H9 (cell line): ENCODE measurements at regions not wholly inside any gene's neighbourhood (a gene's known extent, or its start where the extent isn't known, plus 50 kb on each side); places are given as distances from the start of the nearest gene placed in this dataset.

ENCODE experiments used
- DNase-seq: peaks from one replicate; pipeline ENCODE4 v3.0.0-alpha.2; 2017
- H2AFZ ChIP-seq: one replicate; pipeline ENCODE4 v1.6.1; 2013; ENCODE audit warnings: mild to moderate bottlenecking, low read length, control low read depth, moderate library complexity
- H2AK5ac ChIP-seq: 2 replicates; pipeline ENCODE4 v1.6.1; 2013; ENCODE audit warnings: low read length, control low read depth, mixed read lengths; ENCODE audit not compliant: insufficient read length
- H2BK120ac ChIP-seq: one replicate; pipeline ENCODE4 v1.6.1; 2013; ENCODE audit warnings: low read depth, mild to moderate bottlenecking, low read length, control low read depth, inconsistent platforms; ENCODE audit not compliant: poor library complexity, severe bottlenecking
- H2BK12ac ChIP-seq: 2 replicates; pipeline ENCODE4 v1.6.1; 2013; ENCODE audit warnings: low read length, control low read depth, mixed read lengths, low read depth; ENCODE audit not compliant: insufficient read length
- H2BK15ac ChIP-seq: 2 replicates; pipeline ENCODE4 v1.6.1; 2013; ENCODE audit warnings: low read depth, low read length, control low read depth
- H2BK20ac ChIP-seq: one replicate; pipeline ENCODE4 v1.6.1; 2013; ENCODE audit warnings: low read depth, mild to moderate bottlenecking, low read length, control low read depth, inconsistent platforms; ENCODE audit not compliant: poor library complexity, severe bottlenecking
- H2BK5ac ChIP-seq: 2 replicates; pipeline ENCODE4 v1.6.1; 2013; ENCODE audit warnings: low read length, control low read depth, mixed read lengths; ENCODE audit not compliant: insufficient read length
- H3K14ac ChIP-seq: 2 replicates; pipeline ENCODE4 v1.6.1; 2013; ENCODE audit warnings: low read length, control low read depth; ENCODE audit not compliant: insufficient read depth
- H3K18ac ChIP-seq: 2 replicates; pipeline ENCODE4 v1.6.1; 2013; ENCODE audit warnings: low read depth, mild to moderate bottlenecking, mixed read lengths, low read length, control low read depth; ENCODE audit not compliant: insufficient read length
- H3K23ac ChIP-seq: 2 replicates; pipeline ENCODE4 v1.6.1; 2013; ENCODE audit warnings: low read length, control low read depth, mixed read lengths, low read depth; ENCODE audit not compliant: insufficient read length
- H3K23me2 ChIP-seq: 2 replicates; pipeline ENCODE4 v1.6.1; 2013; ENCODE audit warnings: low read depth, mild to moderate bottlenecking, mixed read lengths, low read length, control low read depth; ENCODE audit not compliant: insufficient read length, poor library complexity, severe bottlenecking
- H3K27ac ChIP-seq: 2 replicates; pipeline ENCODE4 v1.5.1; 2013; ENCODE audit warnings: low read length, control low read depth, mixed read lengths, low read depth; ENCODE audit not compliant: insufficient read length
- H3K27me3 ChIP-seq: 2 replicates; pipeline ENCODE4 v1.6.1; 2013; ENCODE audit warnings: low read length, control low read depth, inconsistent platforms; ENCODE audit not compliant: insufficient read depth
- H3K4ac ChIP-seq: 2 replicates; pipeline ENCODE4 v1.6.1; 2013; ENCODE audit warnings: low read depth, mild to moderate bottlenecking, control low read depth, inconsistent platforms, low read length, moderate library complexity
- H3K4me1 ChIP-seq: 2 replicates; pipeline ENCODE4 v1.6.1; 2013; ENCODE audit warnings: low read length, control low read depth, inconsistent platforms; ENCODE audit not compliant: insufficient read depth
- H3K4me2 ChIP-seq: 2 replicates; pipeline ENCODE4 v1.6.1; 2013; ENCODE audit warnings: low read length, control low read depth, mixed read lengths; ENCODE audit not compliant: insufficient read length, insufficient read depth
- H3K56ac ChIP-seq: 2 replicates; pipeline ENCODE4 v1.6.1; 2013; ENCODE audit warnings: low read depth, mild to moderate bottlenecking, mixed read lengths, low read length, control low read depth; ENCODE audit not compliant: insufficient read length
- H3K79me1 ChIP-seq: 2 replicates; pipeline ENCODE4 v1.6.1; 2013; ENCODE audit warnings: low read depth, mild to moderate bottlenecking, moderate library complexity, low read length, control low read depth, inconsistent platforms; ENCODE audit not compliant: insufficient read depth, poor library complexity, severe bottlenecking
- H3K79me2 ChIP-seq: 2 replicates; pipeline ENCODE4 v1.6.1; 2013; ENCODE audit warnings: low read length, control low read depth, inconsistent platforms; ENCODE audit not compliant: insufficient read depth
- H3K9ac ChIP-seq: 2 replicates; pipeline ENCODE4 v1.6.1; 2013; ENCODE audit warnings: low read length, control low read depth, mixed read lengths; ENCODE audit not compliant: insufficient read length; ENCODE audit errors: extremely low read depth
- H3K9me3 ChIP-seq: one replicate; pipeline ENCODE4 v1.6.1; 2013; ENCODE audit warnings: low read depth, low read length, inconsistent platforms; ENCODE audit not compliant: control insufficient read depth
- H3T11ph ChIP-seq: one replicate; pipeline ENCODE4 v1.6.1; 2013; ENCODE audit warnings: mild to moderate bottlenecking, low read length, control low read depth, inconsistent platforms
- H4K20me1 ChIP-seq: one replicate; pipeline ENCODE4 v1.6.1; 2013; ENCODE audit not compliant: control insufficient read depth, insufficient read length, insufficient read depth
- H4K5ac ChIP-seq: 2 replicates; pipeline ENCODE4 v1.6.1; 2013; ENCODE audit warnings: low read depth, mild to moderate bottlenecking, mixed read lengths, low read length, control low read depth; ENCODE audit not compliant: insufficient read length
- H4K8ac ChIP-seq: replicated peaks from 2 replicates; pipeline ENCODE4 v1.6.1; 2013; ENCODE audit warnings: low read length, control low read depth, mixed read lengths, low read depth; ENCODE audit not compliant: insufficient read length
- H4K91ac ChIP-seq: 2 replicates; pipeline ENCODE4 v1.6.1; 2013; ENCODE audit warnings: low read depth, mild to moderate bottlenecking, moderate library complexity, mixed read lengths, low read length, control low read depth; ENCODE audit not compliant: insufficient read length
- H3K27ac Mint-ChIP-seq, 3 experiments: 2 replicates in 2 of 3; 3 replicates in 1 of 3; pipeline ENCODE4 v1.8.0; 2020 to 2021; ENCODE audit warnings: mixed read lengths in 3 of 3, mild to moderate bottlenecking in 1 of 3, moderate library complexity in 1 of 3
- H3K27me3 Mint-ChIP-seq: 2 replicates; pipeline ENCODE4 v1.8.0; 2021; ENCODE audit warnings: low read depth, mild to moderate bottlenecking, moderate library complexity, mixed read lengths
- H3K36me3 Mint-ChIP-seq, 3 experiments: 2 replicates in 2 of 3; 3 replicates in 1 of 3; pipeline ENCODE4 v1.8.0; 2020 to 2021; ENCODE audit warnings: low read depth in 3 of 3, mixed read lengths in 3 of 3; ENCODE audit not compliant: insufficient read depth in 1 of 3
- H3K4me1 Mint-ChIP-seq, 2 experiments: 2 replicates each; pipeline ENCODE4 v1.8.0; 2020; ENCODE audit warnings: mixed read lengths in 2 of 2
- H3K4me3 Mint-ChIP-seq, 2 experiments: 2 replicates in 1 of 2; 3 replicates in 1 of 2; pipeline ENCODE4 v1.8.0; 2020 to 2021; ENCODE audit warnings: mild to moderate bottlenecking in 2 of 2, mixed read lengths in 2 of 2, moderate library complexity in 1 of 2
- H3K9me3 Mint-ChIP-seq, 2 experiments: 2 replicates in 1 of 2; 3 replicates in 1 of 2; pipeline ENCODE4 v1.8.0; 2020; ENCODE audit warnings: mild to moderate bottlenecking in 2 of 2, mixed read lengths in 2 of 2, moderate library complexity in 1 of 2
- WGBS: extraction: QIAGEN DNeasy Blood & Tissue Kit; methylation state at CpG from one replicate; pipeline ENCODE4 v1.1.7; 2013; ENCODE audit warnings: missing lambda C conversion rate, low lambda C conversion rate, mixed read lengths; ENCODE audit not compliant: insufficient read length; ENCODE audit errors: extremely low coverage; 5-methylcytosine and 5-hydroxymethylcytosine counted together
- TF ChIP-seq, protein P1 (sequence below): fragments of 200-600 bp; sonication (generic); conservative IDR thresholded peaks from 3 replicates; pipeline ENCODE4 v1.8.0; 2021; ENCODE audit warnings: antibody characterized with exemption, mild to moderate bottlenecking

DNA sequence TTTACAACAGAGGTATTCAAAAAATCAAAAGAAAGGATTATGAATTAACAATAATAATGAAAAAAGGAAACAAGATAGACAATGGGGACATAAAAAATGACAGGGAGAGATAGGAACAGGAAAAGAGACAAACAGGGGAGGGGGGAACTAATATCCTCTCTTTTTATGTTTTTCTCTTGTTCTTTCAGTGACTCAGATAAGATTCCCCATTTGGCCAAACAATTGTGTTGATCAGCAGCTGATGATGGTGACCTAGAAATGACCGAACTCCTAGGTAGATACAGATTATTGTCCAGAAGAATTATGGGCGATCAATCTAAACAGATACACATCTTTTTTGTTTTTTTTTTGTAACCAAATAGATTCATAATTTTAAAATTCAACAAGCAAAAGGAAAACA, 1277.2 kb upstream of the FLRT2 start:
- H3K9me3 ChIP-seq = no peaks in the 10 kb centered on the region
- H2BK20ac ChIP-seq = no peak overlapping the region
- no peak overlapping the region for H3T11ph ChIP-seq
- no peak overlapping the region for H3K4me2 ChIP-seq
- Mint-ChIP-seq H3K27me3 (no peaks in the 10 kb centered on the region), H3K36me3 (no peaks in the 10 kb centered on the region), H3K4me3 (no peak overlapping the region), H3K4me1 (peaks cover 33 to 35% of the 10 kb centered on the region in 2 experiments), H3K27ac (peak overlapping the region in 1 of 3 experiments; percentile 34; a peak in 1 of 7 replicates), H3K9me3 (no peaks in the 10 kb centered on the region)
- no peak overlapping the region for H2BK15ac ChIP-seq
- H3K56ac ChIP-seq = no peak overlapping the region
- WGBS = no CpG with 5 or more reads among the region's 2 CpGs
- no peak overlapping the region for H4K5ac ChIP-seq
- H2BK12ac ChIP-seq = no peak overlapping the region
- H2AFZ ChIP-seq = no peak overlapping the region
- no peaks in the 10 kb centered on the region for H3K27me3 ChIP-seq
- no peaks in the 10 kb centered on the region for H3K4me1 ChIP-seq
- H3K18ac ChIP-seq = no peak overlapping the region
- no peak overlapping the region for H3K27ac ChIP-seq
- H3K23me2 ChIP-seq = no peaks in the 10 kb centered on the region
- no peak for DNase-seq
- no peaks in the 10 kb centered on the region for H4K20me1 ChIP-seq
- TF ChIP-seq, protein P1, sequence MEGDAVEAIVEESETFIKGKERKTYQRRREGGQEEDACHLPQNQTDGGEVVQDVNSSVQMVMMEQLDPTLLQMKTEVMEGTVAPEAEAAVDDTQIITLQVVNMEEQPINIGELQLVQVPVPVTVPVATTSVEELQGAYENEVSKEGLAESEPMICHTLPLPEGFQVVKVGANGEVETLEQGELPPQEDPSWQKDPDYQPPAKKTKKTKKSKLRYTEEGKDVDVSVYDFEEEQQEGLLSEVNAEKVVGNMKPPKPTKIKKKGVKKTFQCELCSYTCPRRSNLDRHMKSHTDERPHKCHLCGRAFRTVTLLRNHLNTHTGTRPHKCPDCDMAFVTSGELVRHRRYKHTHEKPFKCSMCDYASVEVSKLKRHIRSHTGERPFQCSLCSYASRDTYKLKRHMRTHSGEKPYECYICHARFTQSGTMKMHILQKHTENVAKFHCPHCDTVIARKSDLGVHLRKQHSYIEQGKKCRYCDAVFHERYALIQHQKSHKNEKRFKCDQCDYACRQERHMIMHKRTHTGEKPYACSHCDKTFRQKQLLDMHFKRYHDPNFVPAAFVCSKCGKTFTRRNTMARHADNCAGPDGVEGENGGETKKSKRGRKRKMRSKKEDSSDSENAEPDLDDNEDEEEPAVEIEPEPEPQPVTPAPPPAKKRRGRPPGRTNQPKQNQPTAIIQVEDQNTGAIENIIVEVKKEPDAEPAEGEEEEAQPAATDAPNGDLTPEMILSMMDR = no peak
- H3K9ac ChIP-seq = no peak overlapping the region
- H4K8ac ChIP-seq = no peak overlapping the region
- no peak overlapping the region for H2BK120ac ChIP-seq
- no peaks in the 10 kb centered on the region for H3K79me2 ChIP-seq
- H2AK5ac ChIP-seq = no peak overlapping the region
- H3K14ac ChIP-seq = no peak overlapping the region
- no peak overlapping the region for H3K4ac ChIP-seq
- no peak overlapping the region for H2BK5ac ChIP-seq
- no peak overlapping the region for H4K91ac ChIP-seq
- H3K79me1 ChIP-seq = no peaks in the 10 kb centered on the region
- no peak overlapping the region for H3K23ac ChIP-seq
